ENCODE measurements at regions not wholly inside any gene's neighbourhood (a gene's known extent, or its start where the extent isn't known, plus 50 kb on each side); places are given as distances from the start of the nearest gene placed in this dataset.

- no peak for TF ChIP-seq ZNF462 (CRISPR knock-in tag; IDR thresholded peaks at IDR 0.05)
These were observed 107.7 kb downstream of the HNMT start (continued) for GRCh38 chr2:138071720-138072719.

GRCh38 chr2:138078153-138078552 lies 113.9 kb downstream of the HNMT start:
- H3K27me3 ChIP-seq (ENCODE audit: insufficient read depth), result no peaks in the 10 kb centered on the region
- TF ChIP-seq EZH2 (IDR thresholded peaks at IDR 0.05; ENCODE audit: low read depth, unreplicated experiment) (no peak), CREB1 (CRISPR knock-in tag; IDR thresholded peaks at IDR 0.05; ENCODE audit: low read depth) (no peak), REST (IDR thresholded peaks at IDR 0.05; ENCODE audit: unreplicated experiment) (no peak), ZNF331 (CRISPR knock-in tag; IDR thresholded peaks at IDR 0.05; ENCODE audit: low read depth) (no peak), STAT1 (IDR thresholded peaks at IDR 0.05; ENCODE audit: unreplicated experiment) (no peak), POLR2AphosphoS5 (IDR thresholded peaks at IDR 0.05; ENCODE audit: low read depth) (no peak)

More at GRCh38 chr2:138078153-138078552, 113.9 kb downstream of the HNMT start:
- no peaks in the 10 kb centered on the region for H3F3A ChIP-seq (replicated peaks; ENCODE audit: low read depth)
- no peak for DNase-seq (ENCODE audit: low spot score)
- Mint-ChIP-seq H3K36me3 (ENCODE audit: low read depth) (no peaks in the 10 kb centered on the region), H3K4me1 (no peaks in the 10 kb centered on the region), H3K27me3 (ENCODE audit: insufficient read depth, low read depth, poor library complexity) (no peaks in the 10 kb centered on the region), H3K4me3 (no peak overlapping the region), H3K9me3 (no peaks in the 10 kb centered on the region), H3K27ac (no peak overlapping the region)
- no peaks in the 10 kb centered on the region for H3K4me1 ChIP-seq (ENCODE audit: insufficient read depth)
- H4K20me1 ChIP-seq (replicated peaks; ENCODE audit: insufficient read depth), result peaks cover 3% of the 10 kb centered on the region; the same call in 1 of the 2 replicates
- no peak for ATAC-seq
- H3K9me2 ChIP-seq (ENCODE audit: insufficient read depth), result no peaks in the 10 kb centered on the region
- no peaks in the 10 kb centered on the region for H3K79me2 ChIP-seq (replicated peaks; ENCODE audit: insufficient read depth)
- no peaks in the 10 kb centered on the region for H3K36me3 ChIP-seq (ENCODE audit: insufficient read depth)
- no peak overlapping the region for H2AFZ ChIP-seq
- H3K27ac ChIP-seq (ENCODE audit: low read depth), result no peak overlapping the region
- no peak overlapping the region for H3K4me2 ChIP-seq
- no peak overlapping the region for H3K4me3 ChIP-seq

Measured in GM23338 (cell line).